ENCODE measurements at regions not wholly inside any gene's neighbourhood (a gene's known extent, or its start where the extent isn't known, plus 50 kb on each side); places are given as distances from the start of the nearest gene placed in this dataset.

DNA sequence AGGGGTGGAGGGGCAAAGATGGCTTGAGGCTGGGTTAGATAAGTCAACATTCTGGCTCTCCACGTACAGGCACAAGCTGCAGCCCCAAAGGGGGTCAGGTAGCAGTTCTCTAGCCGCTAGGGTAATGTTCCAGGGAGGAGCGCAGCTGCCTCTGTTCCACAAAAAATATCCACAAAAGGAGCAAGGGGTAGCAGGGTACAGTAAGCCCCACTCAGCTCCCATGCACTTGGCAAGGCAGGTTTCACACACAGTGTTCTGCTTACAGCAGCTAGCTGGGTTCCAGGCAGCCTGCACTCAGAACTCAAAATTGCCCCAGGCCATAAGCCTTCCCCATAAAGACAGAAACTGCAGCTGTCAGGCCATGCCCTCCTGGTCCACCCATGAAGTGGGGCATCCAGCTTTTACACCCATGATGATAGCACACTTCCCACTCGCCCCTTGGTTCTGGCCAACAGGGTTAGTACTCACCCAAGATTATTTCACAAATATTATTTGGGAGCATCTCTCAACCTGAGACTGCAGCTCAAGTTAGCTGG lies 130.0 kb downstream of the CYSLTR2 start:
- Histone ChIP-seq H3K27me3 (ENCODE audit: control insufficient read depth, low read length) (no peaks in the 10 kb centered on the region), H4K20me1 (ENCODE audit: control insufficient read depth, insufficient read depth, low read depth, low read length) (no peaks in the 10 kb centered on the region), H3F3A (ENCODE audit: control insufficient read depth, insufficient read depth) (no peaks in the 10 kb centered on the region), H3K36me3 (ENCODE audit: control insufficient read depth, low read length) (no peaks in the 10 kb centered on the region), H3K4me2 (ENCODE audit: low read length) (no peak overlapping the region), H3K4me1 (ENCODE audit: control insufficient read depth, low read length) (no peaks in the 10 kb centered on the region), H3K79me2 (ENCODE audit: control insufficient read depth, low read length) (no peaks in the 10 kb centered on the region), H3K4me3 (ENCODE audit: low read length) (no peak overlapping the region), H3K27ac (ENCODE audit: low read depth, low read length) (no peak overlapping the region), H3K9me2 (replicated peaks; ENCODE audit: control insufficient read depth, low read length) (no peaks in the 10 kb centered on the region), H3K9me3 (ENCODE audit: control insufficient read depth, insufficient read depth, low read length) (peaks cover 3% of the 10 kb centered on the region; the same call in 1 of the 2 replicates)
- TF ChIP-seq, protein P1, sequence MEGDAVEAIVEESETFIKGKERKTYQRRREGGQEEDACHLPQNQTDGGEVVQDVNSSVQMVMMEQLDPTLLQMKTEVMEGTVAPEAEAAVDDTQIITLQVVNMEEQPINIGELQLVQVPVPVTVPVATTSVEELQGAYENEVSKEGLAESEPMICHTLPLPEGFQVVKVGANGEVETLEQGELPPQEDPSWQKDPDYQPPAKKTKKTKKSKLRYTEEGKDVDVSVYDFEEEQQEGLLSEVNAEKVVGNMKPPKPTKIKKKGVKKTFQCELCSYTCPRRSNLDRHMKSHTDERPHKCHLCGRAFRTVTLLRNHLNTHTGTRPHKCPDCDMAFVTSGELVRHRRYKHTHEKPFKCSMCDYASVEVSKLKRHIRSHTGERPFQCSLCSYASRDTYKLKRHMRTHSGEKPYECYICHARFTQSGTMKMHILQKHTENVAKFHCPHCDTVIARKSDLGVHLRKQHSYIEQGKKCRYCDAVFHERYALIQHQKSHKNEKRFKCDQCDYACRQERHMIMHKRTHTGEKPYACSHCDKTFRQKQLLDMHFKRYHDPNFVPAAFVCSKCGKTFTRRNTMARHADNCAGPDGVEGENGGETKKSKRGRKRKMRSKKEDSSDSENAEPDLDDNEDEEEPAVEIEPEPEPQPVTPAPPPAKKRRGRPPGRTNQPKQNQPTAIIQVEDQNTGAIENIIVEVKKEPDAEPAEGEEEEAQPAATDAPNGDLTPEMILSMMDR (IDR thresholded peaks at IDR 0.05; ENCODE audit: low read depth, low read length, poor library complexity, severe bottlenecking), result no peak
- no peak for TF ChIP-seq EZH2phosphoT487 (IDR thresholded peaks at IDR 0.05; ENCODE audit: borderline replicate concordance, low read length)

DNA sequence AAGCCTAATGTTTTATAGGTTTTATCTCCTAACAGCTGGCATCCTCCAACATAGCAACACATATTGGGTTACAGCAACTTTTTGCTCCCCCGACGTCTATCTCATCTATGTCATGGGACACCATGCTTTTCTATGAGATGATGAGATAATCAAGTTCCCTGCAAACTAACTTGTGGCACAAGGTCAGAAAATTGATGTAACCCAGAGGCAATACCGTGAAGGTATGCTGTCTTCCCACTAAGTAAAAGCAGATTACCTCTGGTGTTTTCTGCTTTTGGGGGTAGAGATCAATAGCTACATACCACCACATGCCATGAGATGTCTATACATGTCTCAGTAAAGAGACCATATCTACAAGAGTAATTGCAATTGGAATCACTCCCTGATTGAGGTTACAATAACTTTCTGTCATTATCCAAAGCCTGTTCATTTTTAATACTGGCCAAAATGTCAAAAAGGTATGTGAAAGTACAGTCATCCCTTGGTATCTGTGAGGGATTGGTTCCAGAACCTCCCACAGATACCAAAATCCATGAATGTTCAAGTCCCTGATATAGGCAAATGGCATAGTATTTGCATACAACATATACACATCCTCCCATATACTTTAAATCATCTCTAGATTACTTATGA lies 131.3 kb downstream of the CYSLTR2 start:
- no peak overlapping the region for H3K4me2 ChIP-seq (ENCODE audit: low read length)
- no peak overlapping the region for H3K4me3 ChIP-seq (ENCODE audit: low read length)
- TF ChIP-seq, protein P1 (IDR thresholded peaks at IDR 0.05; ENCODE audit: low read depth, low read length, poor library complexity, severe bottlenecking), result no peak
- no peak for TF ChIP-seq EZH2phosphoT487 (IDR thresholded peaks at IDR 0.05; ENCODE audit: borderline replicate concordance, low read length)
- no peaks in the 10 kb centered on the region for H3K36me3 ChIP-seq (ENCODE audit: control insufficient read depth, low read length)
- H3K27me3 ChIP-seq (ENCODE audit: control insufficient read depth, low read length), result no peaks in the 10 kb centered on the region
- peaks cover 2% of the 10 kb centered on the region; the same call in 1 of the 2 replicates for H3K9me3 ChIP-seq (ENCODE audit: control insufficient read depth, insufficient read depth, low read length)
- H3K4me1 ChIP-seq (ENCODE audit: control insufficient read depth, low read length), result no peaks in the 10 kb centered on the region
- H3K79me2 ChIP-seq (ENCODE audit: control insufficient read depth, low read length), result no peaks in the 10 kb centered on the region
- no peaks in the 10 kb centered on the region for H3F3A ChIP-seq (ENCODE audit: control insufficient read depth, insufficient read depth)
- no peaks in the 10 kb centered on the region for H3K9me2 ChIP-seq (replicated peaks; ENCODE audit: control insufficient read depth, low read length)
- H4K20me1 ChIP-seq (ENCODE audit: control insufficient read depth, insufficient read depth, low read depth, low read length), result no peaks in the 10 kb centered on the region
- no peak overlapping the region for H3K27ac ChIP-seq (ENCODE audit: low read depth, low read length)

DNA sequence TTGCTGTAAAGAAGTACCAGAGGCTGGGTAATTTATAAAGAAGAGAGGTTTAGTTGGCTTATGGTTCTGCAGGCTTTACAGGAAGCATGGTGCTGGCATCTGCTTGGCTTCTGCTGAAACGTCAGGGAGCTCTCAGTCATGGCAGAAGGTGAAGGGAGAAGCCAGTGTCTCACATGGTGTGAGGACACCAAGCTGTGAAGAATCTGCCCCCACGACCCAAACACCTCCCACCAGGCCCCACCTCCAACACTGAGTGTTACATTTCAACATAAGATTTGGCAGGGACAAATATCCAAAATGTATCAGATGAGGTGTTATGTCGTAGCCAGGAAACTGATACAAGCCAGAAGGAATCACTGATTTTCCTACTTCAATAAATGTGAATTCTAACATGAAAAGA lies 136.5 kb downstream of the CYSLTR2 start:
- Histone ChIP-seq H3K27me3 (ENCODE audit: control insufficient read depth, low read length) (no peaks in the 10 kb centered on the region), H3K9me2 (replicated peaks; ENCODE audit: control insufficient read depth, low read length) (no peaks in the 10 kb centered on the region), H3K79me2 (ENCODE audit: control insufficient read depth, low read length) (no peaks in the 10 kb centered on the region), H3K4me3 (ENCODE audit: low read length) (no peak overlapping the region), H3K9me3 (ENCODE audit: control insufficient read depth, insufficient read depth, low read length) (no peaks in the 10 kb centered on the region), H4K20me1 (ENCODE audit: control insufficient read depth, insufficient read depth, low read depth, low read length) (no peaks in the 10 kb centered on the region), H3K4me2 (ENCODE audit: low read length) (no peak overlapping the region), H3K4me1 (ENCODE audit: control insufficient read depth, low read length) (no peaks in the 10 kb centered on the region), H3K27ac (ENCODE audit: low read depth, low read length) (no peak overlapping the region), H3F3A (ENCODE audit: control insufficient read depth, insufficient read depth) (no peaks in the 10 kb centered on the region), H3K36me3 (ENCODE audit: control insufficient read depth, low read length) (no peaks in the 10 kb centered on the region)
- no peak for TF ChIP-seq EZH2phosphoT487 (IDR thresholded peaks at IDR 0.05; ENCODE audit: borderline replicate concordance, low read length)
- TF ChIP-seq, protein P1 (IDR thresholded peaks at IDR 0.05; ENCODE audit: low read depth, low read length, poor library complexity, severe bottlenecking), result no peak

Measured in DOHH2 (cell line).